HG03045 (cell line): ENCODE measurements at regions not wholly inside any gene's neighbourhood (a gene's known extent, or its start where the extent isn't known, plus 50 kb on each side); places are given as distances from the start of the nearest gene placed in this dataset.
"Not testable (repeated sequence)": the region's sequence is repeated elsewhere in the genome, so short reads cannot be mapped to it uniquely, and the experiment has no call there.

ENCODE experiments used
- ATAC-seq: cut with Tn5 transposase; IDR thresholded peaks from one replicate; pipeline ENCODE4 v1.9.1; 2021; ENCODE audit warnings: mild to moderate bottlenecking, moderate library complexity; ENCODE audit not compliant: unreplicated experiment

GRCh38 chr15:56812221-56812620 lies 78.9 kb upstream of the ZNF280D start:
- ATAC-seq = no peak

- no peak for ATAC-seq
Measured at GRCh38 chr15:56811586-56811985, 78.3 kb upstream of the ZNF280D start.

- no peak for ATAC-seq
Measured at GRCh38 chr15:56808160-56808559, 74.9 kb upstream of the ZNF280D start.

GRCh38 chr15:56806148-56806536 lies 72.8 kb upstream of the ZNF280D start:
- no peak for ATAC-seq

GRCh38 chr15:56805466-56806147 lies 72.3 kb upstream of the ZNF280D start:
- no peak for ATAC-seq

- ATAC-seq = no peak
Measured at GRCh38 chr15:56804938-56805337, 71.6 kb upstream of the ZNF280D start.

GRCh38 chr15:56804279-56804678 lies 71.0 kb upstream of the ZNF280D start:
- no peak for ATAC-seq

GRCh38 chr15:56802161-56802560 lies 68.9 kb upstream of the ZNF280D start:
- ATAC-seq = no peak

- peak; percentile 77 for ATAC-seq
Measured at GRCh38 chr15:56798639-56799038, 65.3 kb upstream of the ZNF280D start.

- ATAC-seq = no peak
Measured at GRCh38 chr15:56797720-56798275, 64.5 kb upstream of the ZNF280D start.

- no peak for ATAC-seq
Measured at GRCh38 chr15:56795502-56795901, 62.2 kb upstream of the ZNF280D start.

- no peak for ATAC-seq
Measured at GRCh38 chr15:56794553-56795329, 61.4 kb upstream of the ZNF280D start.

- no peak for ATAC-seq
Measured at GRCh38 chr15:56794165-56794552, 60.9 kb upstream of the ZNF280D start.

- ATAC-seq = no peak
Measured at GRCh38 chr15:56792211-56792610, 58.9 kb upstream of the ZNF280D start.

GRCh38 chr15:56791521-56791920 lies 58.2 kb upstream of the ZNF280D start:
- not testable (repeated sequence) for ATAC-seq

- no peak for ATAC-seq
Measured at GRCh38 chr15:56788359-56788758, 55.0 kb upstream of the ZNF280D start.

- peak; percentile 61 for ATAC-seq
Measured at GRCh38 chr15:56786966-56787365, 53.7 kb upstream of the ZNF280D start.

GRCh38 chr15:56783857-56784661 lies 50.8 kb upstream of the ZNF280D start:
- no peak for ATAC-seq

- ATAC-seq = no peak
Measured at GRCh38 chr15:56783156-56783856, 50.0 kb upstream of the ZNF280D start.
